VCaP (cell line): ENCODE measurements at regions not wholly inside any gene's neighbourhood (a gene's known extent, or its start where the extent isn't known, plus 50 kb on each side); places are given as distances from the start of the nearest gene placed in this dataset.

ENCODE experiments used
- H3K27ac ChIP-seq: fragments of 450-650 bp; 2 replicates; pipeline ENCODE4 v1.5.1; 2017
- TF ChIP-seq, protein P1 (sequence below): fragments of 450-650 bp; conservative IDR thresholded peaks from 2 replicates; pipeline ENCODE4 v1.5.1; 2017; ENCODE audit warnings: mild to moderate bottlenecking, moderate library complexity

DNA sequence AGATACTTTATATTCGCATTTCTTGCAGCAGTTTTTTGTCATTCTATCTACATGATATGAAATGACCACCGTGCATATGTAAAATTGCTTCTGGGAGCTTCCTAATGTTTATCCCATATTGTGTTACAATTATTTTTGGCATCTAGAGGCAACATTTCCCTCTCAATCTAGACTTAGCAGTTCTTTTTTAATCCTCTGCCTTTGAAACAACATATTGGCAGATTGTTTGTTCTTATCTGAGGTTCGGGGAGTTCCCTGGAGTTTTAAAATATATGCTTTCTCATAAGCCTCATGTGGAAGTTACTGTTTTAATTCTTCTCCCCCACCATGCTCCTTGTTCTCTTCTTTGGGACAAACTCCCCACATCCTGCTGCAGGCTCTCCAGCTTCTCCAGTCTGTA, 130.1 kb upstream of the SLC10A2 start:
- TF ChIP-seq, protein P1, sequence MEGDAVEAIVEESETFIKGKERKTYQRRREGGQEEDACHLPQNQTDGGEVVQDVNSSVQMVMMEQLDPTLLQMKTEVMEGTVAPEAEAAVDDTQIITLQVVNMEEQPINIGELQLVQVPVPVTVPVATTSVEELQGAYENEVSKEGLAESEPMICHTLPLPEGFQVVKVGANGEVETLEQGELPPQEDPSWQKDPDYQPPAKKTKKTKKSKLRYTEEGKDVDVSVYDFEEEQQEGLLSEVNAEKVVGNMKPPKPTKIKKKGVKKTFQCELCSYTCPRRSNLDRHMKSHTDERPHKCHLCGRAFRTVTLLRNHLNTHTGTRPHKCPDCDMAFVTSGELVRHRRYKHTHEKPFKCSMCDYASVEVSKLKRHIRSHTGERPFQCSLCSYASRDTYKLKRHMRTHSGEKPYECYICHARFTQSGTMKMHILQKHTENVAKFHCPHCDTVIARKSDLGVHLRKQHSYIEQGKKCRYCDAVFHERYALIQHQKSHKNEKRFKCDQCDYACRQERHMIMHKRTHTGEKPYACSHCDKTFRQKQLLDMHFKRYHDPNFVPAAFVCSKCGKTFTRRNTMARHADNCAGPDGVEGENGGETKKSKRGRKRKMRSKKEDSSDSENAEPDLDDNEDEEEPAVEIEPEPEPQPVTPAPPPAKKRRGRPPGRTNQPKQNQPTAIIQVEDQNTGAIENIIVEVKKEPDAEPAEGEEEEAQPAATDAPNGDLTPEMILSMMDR: no peak
- no peak overlapping the region for H3K27ac ChIP-seq

DNA sequence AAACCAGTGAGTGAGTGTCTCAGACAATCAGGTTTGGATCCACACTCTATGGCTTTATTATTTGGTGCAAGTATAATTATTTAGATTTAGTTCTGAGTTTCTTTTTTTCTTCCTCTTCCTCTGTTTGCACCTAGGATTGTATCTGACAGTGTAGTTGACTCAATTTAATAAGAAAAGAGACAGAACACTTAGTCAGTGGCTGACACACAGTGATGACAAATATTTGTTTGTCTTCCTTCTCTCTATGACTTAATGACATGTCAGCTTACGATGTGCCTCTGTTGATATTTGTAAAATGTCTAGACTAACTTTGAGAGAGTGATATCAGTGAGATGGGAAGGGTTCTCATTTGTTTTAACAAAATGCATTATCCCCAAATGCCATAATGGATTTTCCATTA, 129.5 kb upstream of the SLC10A2 start:
- H3K27ac ChIP-seq: no peak overlapping the region
- TF ChIP-seq, protein P1: no peak

DNA sequence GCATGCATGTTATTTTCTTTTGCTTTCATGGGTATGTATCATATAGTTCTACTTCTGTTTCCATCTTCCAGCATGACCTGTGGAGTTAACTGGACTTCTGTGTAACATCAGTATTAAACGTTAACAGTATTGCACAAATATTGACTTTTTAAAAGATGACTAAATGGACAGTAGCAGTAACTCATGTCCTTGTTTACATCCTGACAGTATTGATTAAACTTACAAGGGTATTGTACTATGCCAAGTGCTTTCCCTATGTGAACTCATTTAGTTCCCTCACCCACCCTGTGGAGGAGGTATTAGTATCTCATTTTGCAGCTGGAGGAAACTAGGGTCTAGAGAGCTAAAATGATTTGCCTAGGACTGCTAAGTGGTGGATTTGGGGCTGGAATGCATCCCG, 128.7 kb upstream of the SLC10A2 start:
- no peak overlapping the region for H3K27ac ChIP-seq
- TF ChIP-seq, protein P1: no peak

DNA sequence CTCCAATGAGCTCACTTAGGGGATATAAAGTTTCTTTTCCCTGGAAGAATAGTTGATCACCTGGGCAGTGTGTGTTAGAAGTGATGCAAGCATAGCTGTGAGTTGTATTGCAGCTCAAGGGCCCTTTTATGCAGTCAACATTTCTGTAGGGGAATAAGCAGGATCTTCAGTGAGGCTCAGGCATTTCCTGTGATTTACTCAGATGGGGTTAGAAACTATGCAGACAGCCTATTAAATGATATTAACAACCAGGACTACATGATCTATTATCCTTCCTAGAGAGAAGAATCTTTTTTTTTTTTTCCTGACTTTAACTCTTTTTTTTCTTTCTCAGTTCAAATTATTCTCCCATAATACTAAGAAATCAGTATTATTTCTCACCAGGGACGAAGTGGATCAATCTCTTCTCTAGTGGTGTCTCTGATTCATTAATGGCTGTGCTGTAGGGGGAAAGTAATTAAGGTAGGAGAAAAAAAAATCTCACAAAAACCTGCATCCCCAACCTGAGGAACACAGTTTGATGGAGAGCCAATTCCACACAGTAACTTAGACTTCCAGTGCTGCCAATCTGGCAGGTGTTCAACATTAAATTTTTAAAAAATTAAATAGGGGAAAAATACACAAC, 126.4 kb upstream of the SLC10A2 start:
- no peak overlapping the region for H3K27ac ChIP-seq
- TF ChIP-seq, protein P1: no peak

DNA sequence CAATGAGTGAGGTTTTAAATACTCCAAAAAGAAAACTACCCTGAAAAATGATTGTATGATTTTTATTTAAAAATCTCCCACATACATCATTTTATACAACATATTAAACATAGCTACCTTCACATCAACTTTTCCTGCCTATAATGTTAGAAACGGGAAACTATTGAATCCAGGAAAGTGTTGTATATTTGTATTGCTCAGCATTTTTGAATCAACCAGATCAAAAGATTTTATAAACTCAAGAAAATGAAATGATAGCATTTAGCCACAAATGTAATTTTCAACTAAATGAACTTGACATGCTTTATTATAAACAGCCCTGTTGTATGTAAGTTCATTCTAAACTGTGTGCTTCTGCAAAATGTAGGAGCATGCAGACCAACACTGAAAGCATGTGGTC, 124.6 kb upstream of the SLC10A2 start:
- H3K27ac ChIP-seq: no peak overlapping the region
- TF ChIP-seq, protein P1: no peak

DNA sequence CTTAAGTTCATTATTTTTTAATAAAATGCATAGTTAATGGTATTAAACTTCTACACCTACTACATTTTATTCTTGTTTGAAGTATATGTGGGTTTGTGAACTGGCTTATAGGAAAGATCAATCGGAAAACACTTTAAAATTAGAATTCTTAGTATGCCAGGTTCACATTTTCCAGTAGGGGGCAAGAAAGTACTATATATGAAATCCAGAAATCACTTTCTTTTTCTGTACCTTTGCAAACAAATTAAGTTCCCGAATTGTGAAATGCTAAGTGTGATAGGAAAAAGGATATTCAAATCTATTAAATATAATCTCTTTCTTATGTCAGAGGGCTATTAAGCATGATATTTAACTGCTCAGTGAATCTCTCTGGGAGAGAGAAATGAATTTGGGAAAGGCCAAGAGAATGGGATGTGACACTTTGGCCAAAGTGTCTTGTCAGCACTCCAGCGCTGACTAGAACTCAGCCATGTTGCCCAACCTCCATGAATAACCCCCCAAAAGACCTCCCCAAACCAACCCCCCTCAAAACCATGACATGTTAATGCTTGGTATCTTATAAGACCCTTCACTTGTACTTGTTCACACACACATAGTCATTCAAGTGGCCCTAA, 122.6 kb upstream of the SLC10A2 start:
- no peak overlapping the region for H3K27ac ChIP-seq
- TF ChIP-seq, protein P1: peak; percentile 81

DNA sequence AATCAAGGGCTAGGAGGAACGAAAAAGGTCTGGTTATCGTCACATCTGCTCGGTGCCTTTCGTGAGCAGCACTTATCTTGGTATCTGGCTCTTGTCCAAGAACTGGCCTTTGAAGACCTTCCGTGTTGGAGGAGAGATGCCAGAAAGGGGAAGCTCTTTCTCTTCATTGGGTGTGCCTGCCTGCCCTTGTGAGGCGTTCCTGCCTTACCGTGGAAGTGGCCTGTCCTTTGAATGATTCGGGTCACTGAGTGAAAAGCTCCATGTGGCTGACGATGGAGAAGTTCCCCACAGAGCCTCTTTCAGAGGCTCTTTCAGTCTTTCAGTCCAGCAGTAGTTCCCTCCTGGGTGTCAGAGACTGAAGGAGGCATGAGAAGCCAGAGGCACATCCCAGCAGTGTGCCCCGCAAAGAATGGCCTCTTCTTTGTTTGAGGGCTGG, 121.5 kb upstream of the SLC10A2 start:
- H3K27ac ChIP-seq: no peak overlapping the region
- TF ChIP-seq, protein P1: no peak
